ENCODE measurements at regions not wholly inside any gene's neighbourhood (a gene's known extent, or its start where the extent isn't known, plus 50 kb on each side); places are given as distances from the start of the nearest gene placed in this dataset.

DNA sequence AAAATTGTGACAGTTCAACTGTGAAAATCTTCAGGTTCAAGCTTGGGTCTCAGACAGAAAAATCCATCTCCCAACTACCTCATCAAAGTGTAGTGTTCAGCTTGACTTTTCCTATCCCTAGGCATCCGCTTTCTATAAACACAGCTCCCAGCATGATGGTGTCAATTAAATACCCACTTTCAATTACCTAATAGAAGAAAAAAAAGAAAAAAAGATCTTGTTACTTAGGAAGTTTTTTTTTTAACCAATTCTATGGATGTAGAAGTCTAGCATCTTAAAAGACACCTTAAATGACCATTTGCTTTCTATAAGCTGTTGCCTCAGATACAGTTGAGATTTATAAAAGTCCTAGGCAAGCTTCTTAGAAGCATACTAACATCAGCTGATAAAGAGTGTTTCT is 244.1 kb upstream of the MTNR1B start:
- Histone ChIP-seq H3K9ac (ENCODE audit: insufficient read depth in 1 of 2, low read depth in 2 of 2, low read length in 2 of 2) (no peak overlapping the region), H3K4me2 (ENCODE audit: insufficient read depth, low read length) (no peak overlapping the region), H3K79me2 (ENCODE audit: control insufficient read depth, insufficient read depth, low read length) (no peaks in the 10 kb centered on the region), H3K27me3 (ENCODE audit: control insufficient read depth in 2 of 2, insufficient read depth in 2 of 2, low read length in 2 of 2) (no peaks in the 10 kb centered on the region), H3K4me3 (no peak overlapping the region), H3K9me1 (ENCODE audit: control insufficient read depth, insufficient read depth, low read length) (no peaks in the 10 kb centered on the region), H3K4me1 (replicated peaks in 1 of 2; ENCODE audit: control insufficient read depth in 2 of 2, insufficient read depth in 2 of 2, low read length in 2 of 2) (no peaks in the 10 kb centered on the region), H3K27ac (ENCODE audit: extremely low read depth, low read depth, low read length) (no peak overlapping the region), H3K9me3 (replicated peaks; ENCODE audit: control insufficient read depth, insufficient read depth, low read depth, low read length) (no peaks in the 10 kb centered on the region), H2AFZ (ENCODE audit: low read depth, low read length) (no peak overlapping the region), H3K36me3 (ENCODE audit: control insufficient read depth, insufficient read depth, low read length) (no peaks in the 10 kb centered on the region), H4K20me1 (replicated peaks; ENCODE audit: control insufficient read depth, insufficient read depth, low read length) (no peaks in the 10 kb centered on the region)
- FAIRE-seq, result no peak
- ChIA-PET POLR2A (no interaction called here), CTCF (ENCODE audit: low intra/inter-chr PET ratio) (no interaction called here)
- DNase-seq (ENCODE audit: extremely low read depth in 1 of 4, low spot score in 3 of 4), result no peak
- no peak for TF ChIP-seq RFX1 (IDR thresholded peaks at IDR 0.05)
- no peak for TF ChIP-seq ZNF316 (IDR thresholded peaks at IDR 0.05)
- TF ChIP-seq, protein P1, sequence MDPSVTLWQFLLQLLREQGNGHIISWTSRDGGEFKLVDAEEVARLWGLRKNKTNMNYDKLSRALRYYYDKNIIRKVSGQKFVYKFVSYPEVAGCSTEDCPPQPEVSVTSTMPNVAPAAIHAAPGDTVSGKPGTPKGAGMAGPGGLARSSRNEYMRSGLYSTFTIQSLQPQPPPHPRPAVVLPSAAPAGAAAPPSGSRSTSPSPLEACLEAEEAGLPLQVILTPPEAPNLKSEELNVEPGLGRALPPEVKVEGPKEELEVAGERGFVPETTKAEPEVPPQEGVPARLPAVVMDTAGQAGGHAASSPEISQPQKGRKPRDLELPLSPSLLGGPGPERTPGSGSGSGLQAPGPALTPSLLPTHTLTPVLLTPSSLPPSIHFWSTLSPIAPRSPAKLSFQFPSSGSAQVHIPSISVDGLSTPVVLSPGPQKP (CRISPR knock-in tag; IDR thresholded peaks at IDR 0.05), result no peak
- TF ChIP-seq ZKSCAN8 (CRISPR knock-in tag; IDR thresholded peaks at IDR 0.05), result no peak
- TF ChIP-seq SMARCA5 (IDR thresholded peaks at IDR 0.05), result no peak
- no peak for TF ChIP-seq TCF7 (IDR thresholded peaks at IDR 0.05; ENCODE audit: borderline replicate concordance)
- no peak for ATAC-seq
- BruUV-seq (replicated peaks), result no TSS peak
- in situ Hi-C loops (cut with MboI) (no loop called here), intact Hi-C loops (cut with micrococcal nuclease) (no loop called here)
- WGBS (ENCODE audit: insufficient coverage, low coverage, missing lambda C conversion rate), result 0% methylated on average over 1 of the region's 1 CpG

DNA sequence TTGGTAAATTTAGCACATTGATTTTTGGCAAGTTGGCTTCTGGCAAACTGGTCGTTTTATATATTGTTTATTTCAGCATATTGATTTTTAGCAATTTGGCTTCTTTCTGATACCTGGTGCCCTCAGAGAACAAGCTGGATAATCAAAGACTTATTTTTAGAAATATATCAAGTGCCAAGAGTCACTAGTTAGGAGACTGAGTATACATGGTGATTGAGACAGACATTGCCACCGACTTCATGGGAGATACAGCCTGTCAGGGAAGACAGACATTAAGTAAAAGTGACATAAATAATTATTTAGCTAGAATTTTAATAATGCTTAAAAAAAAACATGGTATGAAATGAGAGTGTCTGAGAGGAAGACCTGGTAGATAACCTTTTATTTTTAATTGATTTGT is 242.3 kb upstream of the MTNR1B start:
- in situ Hi-C loops (cut with MboI) (no loop called here), intact Hi-C loops (cut with micrococcal nuclease) (no loop called here)
- no peak overlapping the region for H3K9ac ChIP-seq (ENCODE audit: insufficient read depth in 1 of 2, low read depth in 2 of 2, low read length in 2 of 2)
- H3K9me1 ChIP-seq (ENCODE audit: control insufficient read depth, insufficient read depth, low read length), result no peaks in the 10 kb centered on the region
- ATAC-seq (no peak), DNase-seq (ENCODE audit: extremely low read depth in 1 of 4, low spot score in 3 of 4) (no peak), FAIRE-seq (no peak)
- BruUV-seq (replicated peaks), result no TSS peak
- H3K36me3 ChIP-seq (ENCODE audit: control insufficient read depth, insufficient read depth, low read length), result no peaks in the 10 kb centered on the region
- H3K4me3 ChIP-seq, result no peak overlapping the region
- H3K4me2 ChIP-seq (ENCODE audit: insufficient read depth, low read length), result no peak overlapping the region
- no peak overlapping the region for H3K27ac ChIP-seq (ENCODE audit: extremely low read depth, low read depth, low read length)
- no peaks in the 10 kb centered on the region for H3K4me1 ChIP-seq (replicated peaks in 1 of 2; ENCODE audit: control insufficient read depth in 2 of 2, insufficient read depth in 2 of 2, low read length in 2 of 2)
- ChIA-PET POLR2A (no interaction called here), CTCF (ENCODE audit: low intra/inter-chr PET ratio) (no interaction called here)
- H3K9me3 ChIP-seq (replicated peaks; ENCODE audit: control insufficient read depth, insufficient read depth, low read depth, low read length), result no peaks in the 10 kb centered on the region
- no peaks in the 10 kb centered on the region for H4K20me1 ChIP-seq (replicated peaks; ENCODE audit: control insufficient read depth, insufficient read depth, low read length)
- 0% methylated on average over 2 of the region's 2 CpGs for WGBS (ENCODE audit: insufficient coverage, low coverage, missing lambda C conversion rate)
- no peak overlapping the region for H2AFZ ChIP-seq (ENCODE audit: low read depth, low read length)
- no peaks in the 10 kb centered on the region for H3K27me3 ChIP-seq (ENCODE audit: control insufficient read depth in 2 of 2, insufficient read depth in 2 of 2, low read length in 2 of 2)
- H3K79me2 ChIP-seq (ENCODE audit: control insufficient read depth, insufficient read depth, low read length), result no peaks in the 10 kb centered on the region
- TF ChIP-seq GATAD2A (IDR thresholded peaks at IDR 0.05), result no peak
- no peak for TF ChIP-seq GABPB2 (CRISPR knock-in tag; conservative IDR thresholded peaks at IDR 0.05)
- TF ChIP-seq, protein P2, sequence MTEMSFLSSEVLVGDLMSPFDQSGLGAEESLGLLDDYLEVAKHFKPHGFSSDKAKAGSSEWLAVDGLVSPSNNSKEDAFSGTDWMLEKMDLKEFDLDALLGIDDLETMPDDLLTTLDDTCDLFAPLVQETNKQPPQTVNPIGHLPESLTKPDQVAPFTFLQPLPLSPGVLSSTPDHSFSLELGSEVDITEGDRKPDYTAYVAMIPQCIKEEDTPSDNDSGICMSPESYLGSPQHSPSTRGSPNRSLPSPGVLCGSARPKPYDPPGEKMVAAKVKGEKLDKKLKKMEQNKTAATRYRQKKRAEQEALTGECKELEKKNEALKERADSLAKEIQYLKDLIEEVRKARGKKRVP (CRISPR knock-in tag; IDR thresholded peaks at IDR 0.05), result no peak
- no peak for TF ChIP-seq DIDO1 (tag; IDR thresholded peaks at IDR 0.05; ENCODE audit: low read depth)
- no peak for TF ChIP-seq CBFA2T3 (IDR thresholded peaks at IDR 0.05)
- no peak for TF ChIP-seq TBL1XR1 (IDR thresholded peaks at IDR 0.05; ENCODE audit: low read length in 2 of 2)
- TF ChIP-seq, protein P3, sequence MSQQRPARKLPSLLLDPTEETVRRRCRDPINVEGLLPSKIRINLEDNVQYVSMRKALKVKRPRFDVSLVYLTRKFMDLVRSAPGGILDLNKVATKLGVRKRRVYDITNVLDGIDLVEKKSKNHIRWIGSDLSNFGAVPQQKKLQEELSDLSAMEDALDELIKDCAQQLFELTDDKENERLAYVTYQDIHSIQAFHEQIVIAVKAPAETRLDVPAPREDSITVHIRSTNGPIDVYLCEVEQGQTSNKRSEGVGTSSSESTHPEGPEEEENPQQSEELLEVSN (IDR thresholded peaks at IDR 0.05; ENCODE audit: borderline replicate concordance in 1 of 2, extremely low read depth in 1 of 2, insufficient read depth in 1 of 2, insufficient read length in 1 of 2, low read depth in 1 of 2, low read length in 1 of 2, poor library complexity in 1 of 2, severe bottlenecking in 1 of 2), result no peak
- no peak for TF ChIP-seq SIX5 (IDR thresholded peaks at IDR 0.05; ENCODE audit: borderline replicate concordance in 1 of 2, insufficient read depth in 1 of 2, low read depth in 1 of 2, low read length in 2 of 2)
- TF ChIP-seq, protein P4, sequence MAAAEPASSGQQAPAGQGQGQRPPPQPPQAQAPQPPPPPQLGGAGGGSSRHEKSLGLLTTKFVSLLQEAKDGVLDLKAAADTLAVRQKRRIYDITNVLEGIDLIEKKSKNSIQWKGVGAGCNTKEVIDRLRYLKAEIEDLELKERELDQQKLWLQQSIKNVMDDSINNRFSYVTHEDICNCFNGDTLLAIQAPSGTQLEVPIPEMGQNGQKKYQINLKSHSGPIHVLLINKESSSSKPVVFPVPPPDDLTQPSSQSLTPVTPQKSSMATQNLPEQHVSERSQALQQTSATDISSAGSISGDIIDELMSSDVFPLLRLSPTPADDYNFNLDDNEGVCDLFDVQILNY (CRISPR knock-in tag; IDR thresholded peaks at IDR 0.05), result no peak

All from K562 (cell line).